ENCODE measurements at regions not wholly inside any gene's neighbourhood (a gene's known extent, or its start where the extent isn't known, plus 50 kb on each side); places are given as distances from the start of the nearest gene placed in this dataset.

- no peaks in the 10 kb centered on the region for H3K36me3 ChIP-seq (ENCODE audit: low read depth, missing control alignments)
- no peaks in the 10 kb centered on the region for H3K27me3 ChIP-seq
- TF ChIP-seq POLR2A (IDR thresholded peaks at IDR 0.05) = no peak
- TF ChIP-seq CTCF (IDR thresholded peaks at IDR 0.05) = no peak
- H3K4me3 ChIP-seq = no peak overlapping the region
- H3K27ac ChIP-seq = no peak overlapping the region
- H3K9me3 ChIP-seq = no peaks in the 10 kb centered on the region
- 57 to 68% methylated on average over 2 of the region's 2 CpGs for WGBS, 2 donors
- no peak for DNase-seq
- H3K4me1 ChIP-seq = no peaks in the 10 kb centered on the region
- intact Hi-C loops (cut with DNase I; ENCODE audit: low total_unique reads) = no loop called here
Measured at GRCh38 chr3:84092907-84093306, 865.9 kb upstream of the CADM2 start.

DNA sequence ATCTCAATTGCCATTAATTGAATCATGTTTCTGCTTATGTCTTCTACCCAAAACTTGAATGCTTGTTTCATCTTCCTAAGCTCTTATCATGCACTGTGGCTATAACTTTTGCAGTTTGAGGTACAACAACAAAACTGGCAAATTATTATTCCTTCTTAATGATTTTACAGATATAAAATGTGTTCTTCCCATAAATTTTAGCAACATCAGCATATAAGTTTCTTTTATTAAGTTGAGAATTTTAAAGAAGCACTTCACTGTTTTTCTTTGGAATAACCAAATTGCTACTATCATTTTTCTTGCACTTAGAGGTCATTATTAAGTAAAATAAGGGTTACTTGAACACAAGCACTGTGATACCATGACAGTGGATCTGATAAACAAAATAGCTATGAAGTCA lies 862.6 kb upstream of the CADM2 start:
- Histone ChIP-seq H3K9me3 (no peaks in the 10 kb centered on the region), H3K27ac (no peak overlapping the region), H3K4me3 (no peak overlapping the region), H3K36me3 (ENCODE audit: low read depth, missing control alignments) (no peaks in the 10 kb centered on the region), H3K4me1 (no peaks in the 10 kb centered on the region), H3K27me3 (no peaks in the 10 kb centered on the region)
- intact Hi-C loops (cut with DNase I; ENCODE audit: low total_unique reads) = no loop called here
- no peak for DNase-seq
- TF ChIP-seq POLR2A (IDR thresholded peaks at IDR 0.05) (no peak), CTCF (IDR thresholded peaks at IDR 0.05) (no peak)

GRCh38 chr3:84100861-84101260 lies 857.9 kb upstream of the CADM2 start:
- no peaks in the 10 kb centered on the region for H3K36me3 ChIP-seq (ENCODE audit: low read depth, missing control alignments)
- intact Hi-C loops (cut with DNase I; ENCODE audit: low total_unique reads) = no loop called here
- 59 to 69% methylated on average over 2 of the region's 2 CpGs for WGBS, 2 donors

DNA sequence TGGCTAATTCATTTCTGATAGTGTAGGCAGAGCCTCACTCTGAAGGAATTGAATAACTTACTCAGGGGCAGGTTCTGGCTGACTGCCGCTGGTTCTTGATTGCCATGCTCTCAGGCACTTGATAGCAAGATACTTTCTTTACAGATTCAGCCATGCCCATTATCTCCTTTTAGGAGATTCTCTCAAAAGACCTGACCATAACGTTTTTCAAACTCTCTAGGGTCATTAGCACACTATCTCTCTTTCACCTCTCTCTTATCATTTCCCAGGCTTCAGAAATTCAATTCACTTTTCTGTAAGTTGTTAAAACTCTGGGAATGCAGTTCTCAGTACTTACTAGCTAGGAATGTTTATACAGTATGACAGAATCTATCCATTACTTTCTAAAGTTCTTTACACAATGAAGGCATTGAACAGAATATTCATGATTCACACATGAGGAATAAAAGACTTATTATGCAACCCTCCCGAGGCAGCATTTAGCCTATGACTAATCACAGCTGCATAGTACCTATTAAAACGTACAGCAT lies 850.3 kb upstream of the CADM2 start:
- Histone ChIP-seq H3K4me1 (no peaks in the 10 kb centered on the region), H3K4me3 (no peak overlapping the region), H3K27ac (no peak overlapping the region), H3K9me3 (no peaks in the 10 kb centered on the region), H3K27me3 (no peaks in the 10 kb centered on the region), H3K36me3 (ENCODE audit: low read depth, missing control alignments) (no peaks in the 10 kb centered on the region)
- WGBS, 2 donors = 29 to 45% methylated on average over 4 of the region's 4 CpGs
- DNase-seq = no peak
- no peak for TF ChIP-seq POLR2A (IDR thresholded peaks at IDR 0.05)
- no peak for TF ChIP-seq CTCF (IDR thresholded peaks at IDR 0.05)
- intact Hi-C loops (cut with DNase I; ENCODE audit: low total_unique reads) = no loop called here

More at GRCh38 chr3:84100861-84101260, 857.9 kb upstream of the CADM2 start:
- Histone ChIP-seq H3K9me3 (no peaks in the 10 kb centered on the region), H3K27ac (no peak overlapping the region), H3K4me3 (no peak overlapping the region), H3K4me1 (no peaks in the 10 kb centered on the region), H3K27me3 (no peaks in the 10 kb centered on the region)
- no peak for DNase-seq
- TF ChIP-seq POLR2A (IDR thresholded peaks at IDR 0.05) = no peak
- no peak for TF ChIP-seq CTCF (IDR thresholded peaks at IDR 0.05)

DNA sequence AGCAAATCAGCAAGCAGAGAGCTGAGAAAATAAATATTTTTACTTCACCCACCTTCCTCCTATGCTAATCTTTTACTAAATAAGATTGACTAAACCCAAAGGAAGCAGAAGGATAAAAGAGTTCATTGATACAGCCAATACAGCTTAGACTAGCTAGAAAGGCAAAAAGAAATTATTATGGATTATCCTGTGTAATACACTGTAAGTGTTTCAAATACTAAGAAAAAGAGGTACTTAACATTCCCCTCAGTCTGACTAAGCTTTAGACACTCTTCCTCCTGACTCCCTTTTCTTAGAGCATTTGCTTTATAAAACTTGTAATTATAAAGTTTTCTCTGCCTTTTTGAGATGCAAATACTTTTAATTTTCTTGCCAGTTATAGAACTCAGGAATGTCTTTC lies 848.9 kb upstream of the CADM2 start:
- H3K36me3 ChIP-seq (ENCODE audit: low read depth, missing control alignments) = no peaks in the 10 kb centered on the region
- no peaks in the 10 kb centered on the region for H3K9me3 ChIP-seq
- TF ChIP-seq POLR2A (IDR thresholded peaks at IDR 0.05) = no peak
- no peak for TF ChIP-seq CTCF (IDR thresholded peaks at IDR 0.05)
- DNase-seq = no peak
- H3K27me3 ChIP-seq = no peaks in the 10 kb centered on the region
- H3K4me3 ChIP-seq = no peak overlapping the region
- intact Hi-C loops (cut with DNase I; ENCODE audit: low total_unique reads) = no loop called here
- H3K27ac ChIP-seq = no peak overlapping the region
- H3K4me1 ChIP-seq = no peaks in the 10 kb centered on the region

Measured in testis (tissue), 2 donors.